Upper lobe of left lung (tissue), 6 donors: ENCODE measurements at regions not wholly inside any gene's neighbourhood (a gene's known extent, or its start where the extent isn't known, plus 50 kb on each side); places are given as distances from the start of the nearest gene placed in this dataset.

ENCODE experiments used
- ATAC-seq, 2 donors: fragments of 200-7000 bp; cut with Tn5 transposase; one replicate each; pipeline ENCODE4 v1.9.1; 2022; ENCODE audit warnings: mild to moderate bottlenecking in 2 of 2, moderate library complexity in 2 of 2; ENCODE audit not compliant: low FRiP score in 2 of 2
- DNase-seq, 2 donors: peaks; one replicate each; pipeline ENCODE4 v3.0.0-alpha.2; 2019 to 2020
- H3K27ac ChIP-seq, 4 donors: fragments of 200-600 bp; sonication (generic); one replicate each; pipeline ENCODE4 v1.5.1; 2016 to 2019
- H3K27me3 ChIP-seq, 4 donors: fragments of 200-600 bp; sonication (generic); one replicate each; pipeline ENCODE4 v1.5.1; 2017 to 2019
- H3K36me3 ChIP-seq, 4 donors: fragments of 200-600 bp; sonication (generic); one replicate each; pipeline ENCODE4 v1.5.1; 2016 to 2019
- H3K4me1 ChIP-seq, 4 donors: fragments of 200-600 bp; sonication (generic); one replicate each; pipeline ENCODE4 v1.5.1; 2018 to 2019
- H3K4me3 ChIP-seq, 4 donors: fragments of 200-600 bp; sonication (generic); one replicate each; pipeline ENCODE4 v1.5.1; 2017 to 2019; ENCODE audit warnings: mild to moderate bottlenecking in 2 of 4, moderate library complexity in 1 of 4
- H3K9me3 ChIP-seq, 4 donors: fragments of 200-600 bp; sonication (generic); one replicate each; pipeline ENCODE4 v1.5.1; 2018 to 2019
- EP300 ChIP-seq, 4 donors: sonication (generic); formaldehyde crosslinking; IDR thresholded peaks; one replicate each; pipeline ENCODE4 v1.5.1; 2017; ENCODE audit warnings: antibody characterized with exemption in 4 of 4, control low read depth in 2 of 4
- POLR2A ChIP-seq, 4 donors: fragments of 450-650 bp; IDR thresholded peaks; one replicate each; pipeline ENCODE4 v1.5.1; 2016 to 2017; ENCODE audit warnings: antibody characterized with exemption in 4 of 4, mild to moderate bottlenecking in 2 of 4
- POLR2AphosphoS5 ChIP-seq, 2 donors: sonication (generic); formaldehyde crosslinking; IDR thresholded peaks; one replicate each; pipeline ENCODE4 v1.5.1; 2017; ENCODE audit warnings: antibody characterized with exemption in 2 of 2
- WGBS, 2 donors: methylation state at CpG; one replicate each; pipeline ENCODE4 v1.1.5; 2017 to 2018; 5-methylcytosine and 5-hydroxymethylcytosine counted together
- TF ChIP-seq, protein P1 (sequence below), 6 experiments: fragments of 450-650 bp in 4 of 6; fragments of 200-600 bp in 2 of 6; sonication (generic) in 2 of 6; IDR thresholded peaks; one replicate each; pipeline ENCODE4 v1.5.1; 2016 to 2019; ENCODE audit warnings: antibody characterized with exemption in 6 of 6
- donor health status: DM: no; HTN: no; CAD: no; lungs with moderate emphysema.
- donor health status: DM: no; HTN: yes; CAD: no; lungs with severe emphysema.

DNA sequence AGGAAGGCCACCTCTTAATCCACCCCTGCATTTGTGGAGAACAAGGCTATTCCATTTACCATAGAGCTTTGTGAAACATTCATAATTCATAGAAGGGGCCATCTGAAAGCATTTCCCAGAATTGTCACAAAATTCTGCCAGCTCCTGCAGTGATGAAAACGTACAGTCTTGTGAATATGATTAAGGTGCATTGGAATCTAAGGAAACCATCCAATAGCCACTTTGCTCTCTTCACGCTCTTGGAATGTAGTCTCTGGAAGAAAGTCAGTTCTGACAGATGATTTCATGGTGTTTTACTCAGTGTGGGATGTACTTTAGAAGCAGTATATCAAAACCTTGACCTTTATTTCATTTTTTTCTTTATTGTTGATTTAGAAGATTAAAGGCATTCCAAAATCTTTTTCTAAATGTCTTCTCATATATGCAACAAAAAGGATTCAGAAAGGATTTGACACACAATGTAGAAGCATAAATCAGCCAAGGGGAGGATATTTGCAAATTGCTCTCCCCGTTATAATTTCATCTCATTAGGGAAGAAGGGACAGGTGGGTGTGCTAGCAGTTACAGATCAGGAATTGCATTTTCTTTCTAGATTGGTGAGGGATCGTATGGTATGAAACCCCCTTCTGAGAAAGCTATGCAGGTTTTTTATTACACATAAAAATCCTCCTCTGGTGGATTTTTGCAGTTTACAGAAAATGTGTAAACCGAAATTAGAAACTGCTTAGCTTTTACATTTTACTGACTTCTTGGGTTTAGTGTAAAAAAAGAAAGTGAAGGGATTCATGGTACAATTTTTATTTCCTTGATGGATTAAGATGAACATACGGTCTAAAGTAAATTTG, 390.2 kb downstream of the LRIG3 start:
- no peak for DNase-seq
- no peak for TF ChIP-seq POLR2A (IDR thresholded peaks at IDR 0.05)
- no peak for TF ChIP-seq EP300 (IDR thresholded peaks at IDR 0.05)
- no peak for TF ChIP-seq POLR2AphosphoS5 (IDR thresholded peaks at IDR 0.05)
- TF ChIP-seq, protein P1, sequence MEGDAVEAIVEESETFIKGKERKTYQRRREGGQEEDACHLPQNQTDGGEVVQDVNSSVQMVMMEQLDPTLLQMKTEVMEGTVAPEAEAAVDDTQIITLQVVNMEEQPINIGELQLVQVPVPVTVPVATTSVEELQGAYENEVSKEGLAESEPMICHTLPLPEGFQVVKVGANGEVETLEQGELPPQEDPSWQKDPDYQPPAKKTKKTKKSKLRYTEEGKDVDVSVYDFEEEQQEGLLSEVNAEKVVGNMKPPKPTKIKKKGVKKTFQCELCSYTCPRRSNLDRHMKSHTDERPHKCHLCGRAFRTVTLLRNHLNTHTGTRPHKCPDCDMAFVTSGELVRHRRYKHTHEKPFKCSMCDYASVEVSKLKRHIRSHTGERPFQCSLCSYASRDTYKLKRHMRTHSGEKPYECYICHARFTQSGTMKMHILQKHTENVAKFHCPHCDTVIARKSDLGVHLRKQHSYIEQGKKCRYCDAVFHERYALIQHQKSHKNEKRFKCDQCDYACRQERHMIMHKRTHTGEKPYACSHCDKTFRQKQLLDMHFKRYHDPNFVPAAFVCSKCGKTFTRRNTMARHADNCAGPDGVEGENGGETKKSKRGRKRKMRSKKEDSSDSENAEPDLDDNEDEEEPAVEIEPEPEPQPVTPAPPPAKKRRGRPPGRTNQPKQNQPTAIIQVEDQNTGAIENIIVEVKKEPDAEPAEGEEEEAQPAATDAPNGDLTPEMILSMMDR (IDR thresholded peaks at IDR 0.05) = no peak
- no peak overlapping the region for H3K27ac ChIP-seq
- no peak overlapping the region for H3K4me3 ChIP-seq
- no peaks in the 10 kb centered on the region for H3K27me3 ChIP-seq
- H3K9me3 ChIP-seq = no peaks in the 10 kb centered on the region
- 70% methylated on average over 6 of the region's 6 CpGs for WGBS, 2 donors
- H3K4me1 ChIP-seq = no peaks in the 10 kb centered on the region
- peak in 1 of 2 donors; percentile 86 for ATAC-seq
- no peaks in the 10 kb centered on the region for H3K36me3 ChIP-seq

DNA sequence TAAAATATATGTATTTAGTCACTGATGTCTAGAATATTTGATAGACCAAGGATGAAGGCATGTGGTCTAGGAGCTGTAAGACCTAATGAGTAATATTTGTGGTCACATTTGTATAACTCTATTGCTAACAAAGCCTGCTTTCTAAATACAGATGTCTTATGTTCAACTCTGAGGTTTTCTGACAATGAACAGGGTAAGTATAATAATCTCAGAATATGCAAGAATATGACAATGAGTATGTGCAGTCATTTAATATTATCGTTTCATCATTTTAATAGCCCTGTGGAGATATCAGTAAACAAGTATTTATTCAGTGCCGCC, 389.6 kb downstream of the LRIG3 start:
- 81 to 86% methylated on average over 2 of the region's 2 CpGs for WGBS, 2 donors
- H3K9me3 ChIP-seq = no peaks in the 10 kb centered on the region
- no peaks in the 10 kb centered on the region for H3K36me3 ChIP-seq
- TF ChIP-seq EP300 (IDR thresholded peaks at IDR 0.05) = no peak
- no peak for TF ChIP-seq POLR2AphosphoS5 (IDR thresholded peaks at IDR 0.05)
- no peak for TF ChIP-seq POLR2A (IDR thresholded peaks at IDR 0.05)
- TF ChIP-seq, protein P1 (IDR thresholded peaks at IDR 0.05) = no peak
- no peaks in the 10 kb centered on the region for H3K4me1 ChIP-seq
- no peak overlapping the region for H3K4me3 ChIP-seq
- no peaks in the 10 kb centered on the region for H3K27me3 ChIP-seq
- ATAC-seq (peak in 1 of 2 donors; percentile 28), DNase-seq (no peak)
- H3K27ac ChIP-seq = no peak overlapping the region

DNA sequence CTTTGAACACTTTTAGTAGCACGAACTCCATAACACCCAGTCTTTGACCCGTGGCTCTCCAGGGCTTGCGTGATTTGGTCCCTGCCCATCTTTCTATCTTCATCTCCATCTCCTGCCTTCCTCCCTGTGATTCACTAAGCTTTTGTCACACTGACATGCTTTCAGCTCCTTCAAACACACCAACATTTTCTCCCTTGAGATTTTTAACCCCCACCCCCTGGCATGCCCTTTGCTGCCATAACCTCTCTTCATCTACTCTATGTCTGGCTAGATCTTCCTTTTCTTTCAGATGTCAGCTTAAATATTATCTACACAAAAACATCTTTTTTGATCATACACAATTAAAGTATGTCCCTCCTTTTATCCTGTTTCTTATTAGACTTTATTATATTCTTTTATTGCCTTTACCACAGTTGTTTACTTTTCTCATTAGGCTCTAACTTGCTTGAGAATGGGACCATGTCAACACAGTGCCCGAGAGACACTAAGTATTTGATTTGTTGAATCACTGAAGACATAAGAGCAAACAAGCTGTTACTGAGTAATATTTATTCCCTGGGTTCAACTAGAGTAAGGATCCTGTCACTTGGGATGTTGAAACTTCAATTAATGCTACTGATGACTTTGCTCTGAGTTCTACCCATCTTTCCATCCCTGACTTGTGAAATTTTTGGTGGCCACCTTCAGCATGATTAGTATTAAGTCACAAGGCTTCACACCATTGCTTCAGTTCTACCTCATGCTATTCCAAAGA, 387.3 kb downstream of the LRIG3 start:
- WGBS, 2 donors = 80 to 89% methylated on average over 4 of the region's 4 CpGs
- Histone ChIP-seq H3K36me3 (no peaks in the 10 kb centered on the region), H3K9me3 (no peaks in the 10 kb centered on the region), H3K4me3 (no peak overlapping the region), H3K27me3 (no peaks in the 10 kb centered on the region), H3K4me1 (no peaks in the 10 kb centered on the region), H3K27ac (no peak overlapping the region)
- DNase-seq (no peak), ATAC-seq (no peak)
- TF ChIP-seq EP300 (IDR thresholded peaks at IDR 0.05) (no peak), POLR2A (IDR thresholded peaks at IDR 0.05) (no peak)

GRCh38 chr12:58533652-58534051, 386.7 kb downstream of the LRIG3 start:
- Histone ChIP-seq H3K9me3 (no peaks in the 10 kb centered on the region), H3K27ac (no peak overlapping the region), H3K4me1 (no peaks in the 10 kb centered on the region), H3K36me3 (no peaks in the 10 kb centered on the region), H3K27me3 (no peaks in the 10 kb centered on the region), H3K4me3 (no peak overlapping the region)
- TF ChIP-seq POLR2AphosphoS5 (IDR thresholded peaks at IDR 0.05) (no peak), EP300 (IDR thresholded peaks at IDR 0.05) (no peak), POLR2A (IDR thresholded peaks at IDR 0.05) (no peak)
- TF ChIP-seq, protein P1 (IDR thresholded peaks at IDR 0.05) = no peak
- ATAC-seq (no peak), DNase-seq (no peak)
- WGBS, 2 donors = 56 to 59% methylated on average over 1 of the region's 1 CpG

DNA sequence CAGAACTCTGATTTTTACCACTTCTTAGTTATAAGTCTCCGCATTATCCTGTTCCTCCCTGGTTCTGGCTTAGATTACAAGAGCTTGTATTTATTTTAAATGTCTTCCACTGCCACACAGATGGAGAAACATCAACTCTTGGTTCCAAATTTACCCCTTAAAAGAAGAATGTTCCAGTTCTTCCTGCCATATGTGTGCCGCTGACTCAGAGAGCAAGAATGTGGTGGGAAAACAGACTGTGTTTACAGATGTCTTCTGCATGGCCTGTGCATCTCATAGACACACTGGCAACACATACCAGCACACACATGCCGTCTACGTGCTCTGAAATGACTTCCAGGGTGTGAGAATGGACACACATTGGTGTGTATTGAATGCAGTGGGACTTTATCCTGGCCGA, 383.0 kb downstream of the LRIG3 start:
- Histone ChIP-seq H3K4me1 (no peaks in the 10 kb centered on the region), H3K9me3 (no peaks in the 10 kb centered on the region), H3K36me3 (no peaks in the 10 kb centered on the region), H3K27me3 (no peaks in the 10 kb centered on the region), H3K4me3 (no peak overlapping the region), H3K27ac (no peak overlapping the region)
- 68 to 78% methylated on average over 5 of the region's 5 CpGs for WGBS, 2 donors
- no peak for TF ChIP-seq EP300 (IDR thresholded peaks at IDR 0.05)
- TF ChIP-seq POLR2A (IDR thresholded peaks at IDR 0.05) = no peak
- TF ChIP-seq POLR2AphosphoS5 (IDR thresholded peaks at IDR 0.05) = no peak
- TF ChIP-seq, protein P1 (IDR thresholded peaks at IDR 0.05) = no peak
- ATAC-seq = no peak
- no peak for DNase-seq
